ENCODE measurements at regions not wholly inside any gene's neighbourhood (a gene's known extent, or its start where the extent isn't known, plus 50 kb on each side); places are given as distances from the start of the nearest gene placed in this dataset.

DNA sequence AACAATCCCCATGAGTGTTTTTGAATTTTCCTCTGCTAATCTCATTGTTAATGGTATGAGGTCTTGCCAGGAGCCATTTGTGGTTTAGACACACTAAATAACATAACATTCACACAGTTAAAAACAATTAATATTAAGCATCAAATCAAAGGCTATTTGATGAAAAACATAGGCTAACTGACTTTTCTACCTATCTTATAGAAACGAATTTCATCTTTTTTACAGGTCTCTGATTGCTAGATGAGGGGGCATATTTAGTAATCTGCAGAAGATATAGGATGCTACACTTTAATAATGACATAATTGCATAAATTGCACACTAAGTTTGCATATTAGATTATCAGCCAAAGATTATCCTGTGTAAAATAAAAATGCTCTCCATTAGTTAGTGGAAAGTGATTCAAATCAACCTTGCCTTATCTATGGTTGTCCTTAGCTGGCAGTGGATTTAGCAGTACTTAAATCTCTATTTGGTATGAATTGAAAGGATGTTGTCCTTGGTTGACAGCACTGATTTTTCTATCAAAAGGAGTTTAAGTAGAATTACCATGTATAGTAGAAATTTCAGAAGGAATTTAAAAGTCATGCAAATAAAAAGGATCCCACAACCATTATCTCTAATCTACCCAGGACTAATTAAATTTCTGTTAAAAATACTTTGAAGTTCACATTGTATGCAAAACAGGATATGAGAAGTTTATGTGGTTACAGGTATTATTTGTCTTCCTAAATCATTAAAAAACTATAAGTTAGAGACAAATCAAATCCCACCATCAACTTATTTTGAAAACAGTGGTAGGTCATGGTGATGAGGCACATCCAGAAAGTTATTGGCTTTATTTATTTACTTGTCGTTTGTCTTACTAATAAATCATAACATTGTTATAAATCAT is 50.6 kb upstream of the SPAG16 start (continued):
- TF ChIP-seq JUNB (IDR thresholded peaks at IDR 0.05) (no peak), RUNX3 (IDR thresholded peaks at IDR 0.05; ENCODE audit: low read length) (peak; percentile 63; the same call in 1 of the 2 replicates)

Data from GM12878 (cell line).